GM18873 (cell line): ENCODE measurements at regions not wholly inside any gene's neighbourhood (a gene's known extent, or its start where the extent isn't known, plus 50 kb on each side); places are given as distances from the start of the nearest gene placed in this dataset.
A peak's percentile ranks its signal among the peaks of the same experiment; 100 is the strongest.

ENCODE experiments used
- ATAC-seq: cut with Tn5 transposase; IDR thresholded peaks from one replicate; pipeline ENCODE4 v1.9.1; 2021; ENCODE audit warnings: mild to moderate bottlenecking, moderate library complexity, moderate number of reproducible peaks; ENCODE audit not compliant: unreplicated experiment, low FRiP score

- no peak for ATAC-seq
Measured at GRCh38 chr6:125486881-125487280, 185.1 kb upstream of the HDDC2 start.

GRCh38 chr6:125489579-125490285, 188.0 kb upstream of the HDDC2 start:
- no peak for ATAC-seq

- no peak for ATAC-seq
Measured at GRCh38 chr6:125491860-125492618, 190.3 kb upstream of the HDDC2 start.

- ATAC-seq = no peak
Measured at GRCh38 chr6:125498606-125499005, 196.8 kb upstream of the HDDC2 start.

- ATAC-seq = no peak
Measured at GRCh38 chr6:125499535-125499934, 197.8 kb upstream of the HDDC2 start.

GRCh38 chr6:125503181-125503580, 201.4 kb upstream of the HDDC2 start:
- no peak for ATAC-seq

- no peak for ATAC-seq
Measured at GRCh38 chr6:125507987-125508655, 206.4 kb upstream of the HDDC2 start.

- ATAC-seq = no peak
Measured at GRCh38 chr6:125508793-125509192, 207.0 kb upstream of the HDDC2 start.

GRCh38 chr6:125509477-125509876, 207.7 kb upstream of the HDDC2 start:
- ATAC-seq = no peak

GRCh38 chr6:125510405-125510804, 208.6 kb upstream of the HDDC2 start:
- ATAC-seq = no peak

GRCh38 chr6:125511809-125512396, 210.1 kb upstream of the HDDC2 start:
- ATAC-seq = no peak

- peak; percentile 75 for ATAC-seq
Measured at GRCh38 chr6:125512621-125513020, 210.9 kb upstream of the HDDC2 start.

- no peak for ATAC-seq
Measured at GRCh38 chr6:125513978-125514377, 212.2 kb upstream of the HDDC2 start.

- no peak for ATAC-seq
Measured at GRCh38 chr6:125516644-125517043, 214.9 kb upstream of the HDDC2 start.

- no peak for ATAC-seq
Measured at GRCh38 chr6:125519367-125519766, 217.6 kb upstream of the HDDC2 start.

- ATAC-seq = no peak
Measured at GRCh38 chr6:125524356-125524755, 222.6 kb upstream of the HDDC2 start.

- ATAC-seq = no peak
Measured at GRCh38 chr6:125526007-125526720, 223.3 kb upstream of the HEY2 start.

- no peak for ATAC-seq
Measured at GRCh38 chr6:125528621-125529041, 220.8 kb upstream of the HEY2 start.

GRCh38 chr6:125529061-125529460, 220.4 kb upstream of the HEY2 start:
- ATAC-seq = no peak

- no peak for ATAC-seq
Measured at GRCh38 chr6:125533710-125534397, 215.6 kb upstream of the HEY2 start.
